Ecto neural progenitor cell (in vitro differentiated cells): ENCODE measurements at regions not wholly inside any gene's neighbourhood (a gene's known extent, or its start where the extent isn't known, plus 50 kb on each side); places are given as distances from the start of the nearest gene placed in this dataset.

Source experiments
- DNase-seq: peaks from one replicate; pipeline ENCODE4 v3.0.0-alpha.2; 2018; ENCODE audit warnings: low spot score

GRCh38 chr5:3888310-3888709, 292.7 kb downstream of the IRX1 start:
- DNase-seq, result no peak

DNA sequence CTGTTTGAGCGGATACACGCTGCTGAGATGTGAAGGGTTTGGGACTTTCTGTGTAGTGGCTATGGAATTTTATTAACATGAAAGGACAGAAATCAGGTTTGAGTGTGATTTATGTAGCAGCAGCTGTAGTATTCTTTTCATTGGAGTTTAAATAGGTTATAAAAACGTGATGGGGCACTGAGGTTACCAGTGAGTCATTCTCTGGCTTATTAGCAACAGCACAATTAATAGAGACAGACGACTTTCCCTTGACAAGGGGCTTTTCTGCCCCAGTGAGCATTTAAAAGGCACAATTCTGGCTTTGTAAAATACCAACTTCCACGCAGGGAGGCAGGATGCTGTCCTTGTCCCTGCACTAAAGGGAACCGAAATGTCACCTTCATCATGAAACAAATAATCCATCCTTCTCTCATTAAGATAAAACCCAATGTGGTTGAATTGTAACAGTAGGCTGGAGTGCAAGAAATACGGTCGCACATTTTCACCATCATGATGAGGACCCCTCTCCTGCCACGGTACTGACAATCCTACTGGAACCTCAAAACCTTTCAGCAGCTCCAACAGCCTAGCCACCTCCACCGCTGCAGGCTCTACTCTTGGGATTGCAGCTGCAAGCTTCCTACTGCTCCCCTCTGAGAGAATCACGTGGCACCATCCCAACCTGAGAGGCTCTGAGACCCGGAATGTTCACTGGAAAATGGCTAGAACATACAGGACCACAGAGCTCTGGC, 293.9 kb downstream of the IRX1 start:
- DNase-seq, result no peak

GRCh38 chr5:3891113-3891512, 295.5 kb downstream of the IRX1 start:
- no peak for DNase-seq

GRCh38 chr5:3893527-3893926, 297.9 kb downstream of the IRX1 start:
- no peak for DNase-seq

DNA sequence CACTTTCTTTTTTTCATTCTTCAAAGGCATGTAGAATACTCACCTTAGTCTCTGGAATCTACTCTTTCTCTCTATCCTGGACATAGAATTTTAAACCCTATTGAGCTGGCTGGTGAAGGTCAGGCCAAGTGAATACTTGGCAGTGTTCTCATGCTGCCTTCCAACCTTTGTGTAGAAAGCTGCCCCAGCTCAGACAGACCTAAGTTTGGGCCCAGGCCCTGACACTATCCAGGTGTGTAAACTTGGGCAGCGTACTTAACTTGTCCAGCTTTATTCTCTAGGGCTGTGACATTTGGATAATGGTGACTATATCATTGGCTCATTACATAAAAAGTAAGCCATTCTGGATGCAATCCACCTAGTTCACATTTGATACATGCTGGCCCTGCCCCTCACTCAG, 298.3 kb downstream of the IRX1 start:
- no peak for DNase-seq

- DNase-seq, result no peak
Measured at GRCh38 chr5:3896098-3896497, 300.5 kb downstream of the IRX1 start.

- no peak for DNase-seq
Measured at GRCh38 chr5:3899093-3899492, 303.5 kb downstream of the IRX1 start.

- no peak for DNase-seq
Measured at GRCh38 chr5:3904584-3904983, 309.0 kb downstream of the IRX1 start.

DNA sequence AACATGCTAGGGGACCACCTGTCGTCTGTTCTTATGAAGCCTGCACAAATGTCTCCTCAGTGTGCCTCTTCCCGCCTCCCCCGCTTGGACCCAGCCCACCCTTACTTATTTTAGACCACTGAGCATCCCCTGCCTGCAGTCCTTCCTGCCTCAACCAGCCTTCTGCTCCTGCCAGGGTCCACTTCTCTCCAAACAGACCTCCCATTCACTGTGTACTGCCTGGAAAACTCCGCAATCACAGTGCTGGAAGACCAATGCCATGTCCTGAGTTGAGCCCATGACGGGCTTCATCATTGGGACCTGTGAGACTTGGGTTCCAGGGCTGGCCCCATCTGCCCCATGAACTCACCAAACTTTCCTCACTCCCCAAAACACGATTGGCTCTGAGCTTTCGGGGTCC, 309.4 kb downstream of the IRX1 start:
- no peak for DNase-seq

- DNase-seq, result no peak
Measured at GRCh38 chr5:3905521-3905920, 309.9 kb downstream of the IRX1 start.

DNA sequence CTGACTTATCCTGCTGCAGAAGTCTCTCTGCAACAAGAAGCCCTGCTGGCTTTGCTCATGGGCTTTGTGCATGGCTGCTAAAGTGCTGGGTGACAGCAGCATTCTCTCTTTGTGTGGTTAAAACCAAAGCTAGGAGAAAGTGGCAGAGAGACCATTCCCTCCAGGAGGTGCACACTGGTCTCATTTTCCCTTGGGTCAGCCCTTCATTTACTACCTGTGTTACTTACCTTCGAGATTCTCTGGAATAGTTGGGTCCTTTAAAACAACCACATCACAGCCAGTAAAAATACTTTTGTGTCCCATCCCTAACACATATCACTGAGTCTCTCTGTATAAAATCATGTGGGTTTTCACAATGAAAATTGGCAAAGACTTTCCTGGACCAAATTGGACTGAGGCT, 315.5 kb downstream of the IRX1 start:
- DNase-seq, result no peak

- DNase-seq, result no peak
Measured at GRCh38 chr5:3911773-3912172, 316.1 kb downstream of the IRX1 start.

GRCh38 chr5:3912790-3913189, 317.2 kb downstream of the IRX1 start:
- DNase-seq, result no peak

GRCh38 chr5:3913279-3913678, 317.6 kb downstream of the IRX1 start:
- no peak for DNase-seq

- no peak for DNase-seq
Measured at GRCh38 chr5:3925022-3925421, 329.4 kb downstream of the IRX1 start.

GRCh38 chr5:3925935-3926334, 330.3 kb downstream of the IRX1 start:
- no peak for DNase-seq

GRCh38 chr5:3929799-3930198, 334.2 kb downstream of the IRX1 start:
- no peak for DNase-seq

DNA sequence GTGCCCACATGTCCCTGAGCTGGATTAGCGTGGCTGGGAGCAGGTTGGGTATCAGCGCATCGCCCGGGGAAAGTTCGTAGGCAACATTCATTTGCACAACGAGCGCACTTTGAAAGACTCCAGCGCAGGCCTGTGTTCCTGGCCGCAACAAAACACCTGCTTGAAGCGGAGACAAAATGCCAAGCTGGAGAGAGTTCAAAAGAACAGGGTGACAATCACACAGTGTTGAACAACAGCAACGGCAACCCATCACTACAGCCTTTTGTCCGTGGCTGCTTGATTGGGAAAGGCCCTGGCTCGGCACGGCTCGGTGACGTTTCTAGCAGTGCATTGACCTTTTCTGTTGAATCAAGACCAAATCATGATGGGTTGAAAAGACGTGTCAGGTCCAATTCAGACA, 336.3 kb downstream of the IRX1 start:
- no peak for DNase-seq

GRCh38 chr5:3933536-3933935, 337.9 kb downstream of the IRX1 start:
- DNase-seq, result no peak

GRCh38 chr5:3933966-3934365, 338.3 kb downstream of the IRX1 start:
- no peak for DNase-seq

DNA sequence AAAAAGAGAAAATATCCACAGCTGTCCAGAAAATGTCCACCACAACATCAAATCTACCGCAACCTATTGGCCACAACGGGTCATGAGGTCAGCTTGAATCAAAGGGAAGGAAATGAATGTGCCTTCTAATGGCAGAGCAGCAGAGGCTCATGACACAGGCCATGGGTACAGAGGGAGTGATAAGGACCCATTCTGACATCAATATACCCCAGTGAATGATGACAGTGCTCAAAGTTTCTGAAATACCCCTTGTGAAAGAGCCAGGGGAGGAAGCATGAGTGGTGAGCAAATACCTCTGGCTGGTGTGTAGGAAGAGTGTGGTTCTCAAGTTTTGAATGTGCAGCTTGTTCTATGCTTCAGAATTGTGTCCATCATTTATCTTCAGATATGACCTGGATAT, 348.2 kb downstream of the IRX1 start:
- DNase-seq, result no peak

- no peak for DNase-seq
Measured at GRCh38 chr5:3944930-3945329, 349.3 kb downstream of the IRX1 start.

DNA sequence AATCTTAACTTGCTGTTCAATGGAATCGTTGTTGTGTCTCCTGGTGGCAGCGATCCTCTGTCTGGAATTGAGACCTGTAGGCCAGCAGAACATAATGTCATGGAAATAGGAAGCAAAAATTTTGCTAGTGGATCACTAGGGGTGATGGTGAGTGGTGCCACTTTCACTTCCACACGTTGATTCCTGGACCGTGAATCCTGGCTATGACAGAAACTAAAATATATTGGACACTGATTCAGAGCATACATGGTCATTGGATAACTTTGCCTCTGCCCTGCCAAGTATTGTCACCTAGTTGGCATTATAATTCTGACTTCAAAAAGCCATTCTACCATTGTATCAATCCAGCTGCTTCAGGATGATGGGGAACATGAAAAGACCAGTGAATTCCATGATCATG, 353.2 kb downstream of the IRX1 start:
- no peak for DNase-seq

- no peak for DNase-seq
Measured at GRCh38 chr5:3954199-3954598, 358.6 kb downstream of the IRX1 start.

DNA sequence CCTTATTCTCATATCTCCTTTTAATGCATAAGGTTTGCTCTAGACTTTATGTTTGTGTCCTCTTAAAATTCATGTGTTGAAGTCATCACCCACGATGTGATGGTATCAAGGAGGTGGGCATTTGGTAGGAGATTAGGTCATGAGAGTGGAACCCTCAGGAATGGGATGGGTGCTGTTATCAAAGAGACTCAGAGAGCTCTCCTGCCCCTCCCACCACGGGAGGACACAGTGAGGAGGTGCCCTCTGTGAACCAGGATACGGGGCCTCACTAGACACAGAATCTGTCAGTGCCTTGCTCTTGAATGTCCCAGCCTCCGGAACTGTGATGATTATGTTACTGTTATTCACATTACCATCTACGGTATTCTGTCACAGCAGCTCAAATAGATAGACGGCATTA, 359.0 kb downstream of the IRX1 start:
- no peak for DNase-seq
